GM19468 (cell line): ENCODE measurements at regions not wholly inside any gene's neighbourhood (a gene's known extent, or its start where the extent isn't known, plus 50 kb on each side); places are given as distances from the start of the nearest gene placed in this dataset.

Source experiments
- ATAC-seq: cut with Tn5 transposase; IDR thresholded peaks from one replicate; pipeline ENCODE4 v1.9.1; 2021; ENCODE audit warnings: mild to moderate bottlenecking, moderate library complexity, moderate number of reproducible peaks; ENCODE audit not compliant: unreplicated experiment; ENCODE audit errors: extremely low read depth

- no peak for ATAC-seq
Observed at GRCh38 chr11:130580891-130581492, 132.5 kb downstream of the ADAMTS15 start.

GRCh38 chr11:130581646-130582045 lies 133.2 kb downstream of the ADAMTS15 start:
- no peak for ATAC-seq

GRCh38 chr11:130582176-130582575 lies 133.7 kb downstream of the ADAMTS15 start:
- no peak for ATAC-seq

- ATAC-seq = no peak
Observed at GRCh38 chr11:130582981-130583380, 134.5 kb downstream of the ADAMTS15 start.

GRCh38 chr11:130583801-130584211 lies 135.4 kb downstream of the ADAMTS15 start:
- ATAC-seq = no peak

GRCh38 chr11:130585545-130585944 lies 137.1 kb downstream of the ADAMTS15 start:
- ATAC-seq = no peak

GRCh38 chr11:130587658-130588057 lies 139.2 kb downstream of the ADAMTS15 start:
- no peak for ATAC-seq

GRCh38 chr11:130588471-130588870 lies 140.0 kb downstream of the ADAMTS15 start:
- no peak for ATAC-seq

GRCh38 chr11:130592056-130592455 lies 143.6 kb downstream of the ADAMTS15 start:
- no peak for ATAC-seq

GRCh38 chr11:130593064-130593463 lies 144.6 kb downstream of the ADAMTS15 start:
- no peak for ATAC-seq

- no peak for ATAC-seq
Observed at GRCh38 chr11:130598433-130598832, 150.0 kb downstream of the ADAMTS15 start.

GRCh38 chr11:130599073-130599654 lies 150.7 kb downstream of the ADAMTS15 start:
- no peak for ATAC-seq

GRCh38 chr11:130600139-130600538 lies 151.7 kb downstream of the ADAMTS15 start:
- ATAC-seq = no peak

- ATAC-seq = no peak
Observed at GRCh38 chr11:130600616-130601015, 152.2 kb downstream of the ADAMTS15 start.

- no peak for ATAC-seq
Observed at GRCh38 chr11:130601141-130601540, 152.7 kb downstream of the ADAMTS15 start.

- no peak for ATAC-seq
Observed at GRCh38 chr11:130601764-130602460, 153.5 kb downstream of the ADAMTS15 start.

GRCh38 chr11:130602641-130603334 lies 154.3 kb downstream of the ADAMTS15 start:
- no peak for ATAC-seq

- ATAC-seq = no peak
Observed at GRCh38 chr11:130603335-130603906, 155.0 kb downstream of the ADAMTS15 start.

- ATAC-seq = no peak
Observed at GRCh38 chr11:130604606-130605005, 156.2 kb downstream of the ADAMTS15 start.

GRCh38 chr11:130606178-130606577 lies 157.7 kb downstream of the ADAMTS15 start:
- no peak for ATAC-seq
